ENCODE measurements at regions not wholly inside any gene's neighbourhood (a gene's known extent, or its start where the extent isn't known, plus 50 kb on each side); places are given as distances from the start of the nearest gene placed in this dataset.
"Not testable (repeated sequence)": the region's sequence is repeated elsewhere in the genome, so short reads cannot be mapped to it uniquely, and the experiment has no call there.

- no peak for DNase-seq
These were observed 51.5 kb upstream of the MAP3K1 start for GRCh38 chr5:56763711-56764466.

GRCh38 chr5:56763182-56763581 is 52.2 kb upstream of the MAP3K1 start:
- DNase-seq: no peak

- DNase-seq: no peak
These were observed 54.0 kb upstream of the MAP3K1 start for GRCh38 chr5:56761151-56761885.

- no peak for DNase-seq
These were observed 54.6 kb upstream of the MAP3K1 start for GRCh38 chr5:56760723-56761122.

- DNase-seq: no peak
These were observed 55.7 kb upstream of the MAP3K1 start for GRCh38 chr5:56759521-56760216.

GRCh38 chr5:56757077-56757476 is 58.3 kb upstream of the MAP3K1 start:
- no peak for DNase-seq

GRCh38 chr5:56755036-56755555 is 60.3 kb upstream of the MAP3K1 start:
- no peak for DNase-seq

- not testable (repeated sequence) for DNase-seq
These were observed 61.8 kb upstream of the MAP3K1 start for GRCh38 chr5:56753588-56753987.

GRCh38 chr5:56751572-56752313 is 63.6 kb upstream of the MAP3K1 start:
- no peak for DNase-seq

GRCh38 chr5:56749842-56750241 is 65.5 kb upstream of the MAP3K1 start:
- DNase-seq: no peak

GRCh38 chr5:56746553-56747339 is 68.6 kb upstream of the MAP3K1 start:
- DNase-seq: no peak

- no peak for DNase-seq
These were observed 69.5 kb upstream of the MAP3K1 start for GRCh38 chr5:56745864-56746263.

- no peak for DNase-seq
These were observed 74.5 kb upstream of the MAP3K1 start for GRCh38 chr5:56740868-56741267.

- no peak for DNase-seq
These were observed 75.4 kb upstream of the MAP3K1 start for GRCh38 chr5:56739990-56740389.

GRCh38 chr5:56737951-56738606 is 77.3 kb upstream of the MAP3K1 start:
- DNase-seq: no peak

GRCh38 chr5:56737002-56737621 is 78.2 kb upstream of the MAP3K1 start:
- DNase-seq: peak; percentile 10

GRCh38 chr5:56735849-56736641 is 79.3 kb upstream of the MAP3K1 start:
- no peak for DNase-seq

GRCh38 chr5:56734091-56734694 is 81.2 kb upstream of the MAP3K1 start:
- no peak for DNase-seq

GRCh38 chr5:56733580-56733979 is 81.8 kb upstream of the MAP3K1 start:
- DNase-seq: no peak

- DNase-seq: no peak
These were observed 83.2 kb upstream of the MAP3K1 start for GRCh38 chr5:56732121-56732520.

All from stimulated activated CD4-positive, alpha-beta T cell treated with anti-CD3 and anti-CD28 coated beads, Interleukin-4, amount 100 ng/mL, for 24 hours (primary cell).